ENCODE measurements at regions not wholly inside any gene's neighbourhood (a gene's known extent, or its start where the extent isn't known, plus 50 kb on each side); places are given as distances from the start of the nearest gene placed in this dataset.

GRCh38 chr4:120290553-120290952, 223.9 kb upstream of the MAD2L1 start:
- H3K4me3 ChIP-seq (ENCODE audit: low read depth, low read length) = no peak overlapping the region
- TF ChIP-seq MYC (IDR thresholded peaks at IDR 0.05; ENCODE audit: low read depth, low read length) = no peak
- no peak for DNase-seq (ENCODE audit: low read depth)

- no peak for DNase-seq (ENCODE audit: low read depth)
- TF ChIP-seq CTCF (IDR thresholded peaks at IDR 0.05; ENCODE audit: low read depth, low read length) (no peak), POLR2A (IDR thresholded peaks at IDR 0.05; ENCODE audit: extremely low read depth, insufficient read length) (no peak), MYC (IDR thresholded peaks at IDR 0.05; ENCODE audit: low read depth, low read length) (no peak), MAX (IDR thresholded peaks at IDR 0.05; ENCODE audit: low read depth, low read length) (no peak)
- no peak overlapping the region for H3K4me3 ChIP-seq (ENCODE audit: low read depth, low read length)
These were observed 220.2 kb upstream of the MAD2L1 start for GRCh38 chr4:120286813-120287212.

DNA sequence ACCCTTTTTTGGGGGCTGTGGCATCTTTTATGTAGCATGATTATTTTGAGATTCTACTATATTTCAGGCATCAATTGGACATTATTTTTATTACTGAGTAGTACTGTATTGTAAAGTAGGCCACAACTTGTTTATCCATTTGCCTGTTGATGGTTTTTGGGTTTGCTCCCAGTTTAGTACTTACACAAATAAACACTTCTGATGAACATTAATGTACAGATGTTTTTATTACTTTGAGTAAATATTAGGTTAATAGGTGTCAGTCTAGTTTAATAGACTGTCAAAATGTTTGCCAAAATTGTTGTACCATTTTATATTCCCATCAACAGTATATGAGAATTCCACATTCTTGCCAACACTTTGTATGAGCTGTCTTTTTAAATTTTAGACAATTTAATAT, 214.9 kb upstream of the MAD2L1 start:
- DNase-seq (ENCODE audit: low read depth) = no peak
- H3K4me3 ChIP-seq (ENCODE audit: low read depth, low read length) = no peak overlapping the region
- TF ChIP-seq MAX (IDR thresholded peaks at IDR 0.05; ENCODE audit: low read depth, low read length) = no peak
- no peak for TF ChIP-seq MYC (IDR thresholded peaks at IDR 0.05; ENCODE audit: low read depth, low read length)
- no peak for TF ChIP-seq POLR2A (IDR thresholded peaks at IDR 0.05; ENCODE audit: extremely low read depth, insufficient read length)
- TF ChIP-seq CTCF (IDR thresholded peaks at IDR 0.05; ENCODE audit: low read depth, low read length) = no peak

GRCh38 chr4:120277391-120277790, 210.7 kb upstream of the MAD2L1 start:
- DNase-seq (ENCODE audit: low read depth) = no peak
- TF ChIP-seq MAX (IDR thresholded peaks at IDR 0.05; ENCODE audit: low read depth, low read length) (no peak), CTCF (IDR thresholded peaks at IDR 0.05; ENCODE audit: low read depth, low read length) (no peak), MYC (IDR thresholded peaks at IDR 0.05; ENCODE audit: low read depth, low read length) (no peak), POLR2A (IDR thresholded peaks at IDR 0.05; ENCODE audit: extremely low read depth, insufficient read length) (no peak)

DNA sequence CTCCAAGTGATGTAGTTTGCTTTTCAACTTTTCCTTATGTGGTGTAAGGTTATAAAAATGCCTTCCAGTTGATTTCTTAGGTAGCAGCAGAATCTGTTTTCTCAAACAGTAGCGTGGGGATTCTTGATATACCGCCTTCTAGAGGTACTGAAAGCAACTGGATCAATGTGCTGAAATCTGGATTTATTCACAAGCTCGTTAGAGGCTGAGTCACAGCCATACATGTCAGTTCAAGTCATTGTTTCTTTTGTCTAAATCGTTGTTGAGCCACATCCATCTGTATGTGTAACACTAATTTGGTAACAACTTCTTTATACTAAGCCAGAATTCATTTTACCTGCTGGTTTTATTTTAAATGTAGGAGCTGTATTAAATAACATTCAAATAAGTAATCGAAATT, 200.0 kb upstream of the MAD2L1 start:
- no peak overlapping the region for H3K4me3 ChIP-seq (ENCODE audit: low read depth, low read length)
- no peak for TF ChIP-seq MAX (IDR thresholded peaks at IDR 0.05; ENCODE audit: low read depth, low read length)
- no peak for TF ChIP-seq POLR2A (IDR thresholded peaks at IDR 0.05; ENCODE audit: extremely low read depth, insufficient read length)
- TF ChIP-seq CTCF (IDR thresholded peaks at IDR 0.05; ENCODE audit: low read depth, low read length) = no peak
- TF ChIP-seq MYC (IDR thresholded peaks at IDR 0.05; ENCODE audit: low read depth, low read length) = no peak

More at GRCh38 chr4:120277391-120277790, 210.7 kb upstream of the MAD2L1 start:
- no peak overlapping the region for H3K4me3 ChIP-seq (ENCODE audit: low read depth, low read length)

DNA sequence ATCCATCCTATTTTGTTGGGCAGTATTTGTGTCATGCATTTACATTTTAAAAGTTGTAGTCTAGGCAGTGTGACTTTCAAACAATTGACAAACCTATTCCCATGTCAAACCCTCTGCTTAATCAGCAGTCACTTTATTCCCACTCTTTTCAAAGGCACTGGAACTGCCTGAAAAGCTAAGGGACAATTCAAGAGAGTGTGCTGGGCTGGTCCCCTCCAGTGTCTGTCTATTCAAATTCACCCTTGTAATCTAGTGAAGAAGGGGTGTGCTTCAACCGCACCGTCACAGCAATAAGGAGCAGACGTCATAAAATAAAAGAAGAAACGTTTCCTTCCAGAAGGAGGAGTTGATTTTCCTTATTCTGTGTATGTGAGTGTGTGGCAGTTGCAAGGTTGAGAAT, 197.0 kb upstream of the MAD2L1 start:
- no peak for TF ChIP-seq POLR2A (IDR thresholded peaks at IDR 0.05; ENCODE audit: extremely low read depth, insufficient read length)
- TF ChIP-seq MYC (IDR thresholded peaks at IDR 0.05; ENCODE audit: low read depth, low read length) = no peak
- no peak for TF ChIP-seq MAX (IDR thresholded peaks at IDR 0.05; ENCODE audit: low read depth, low read length)
- TF ChIP-seq CTCF (IDR thresholded peaks at IDR 0.05; ENCODE audit: low read depth, low read length) = no peak
- no peak for DNase-seq (ENCODE audit: low read depth)

More for the DNA sequence above, 200.0 kb upstream of the MAD2L1 start:
- no peak for DNase-seq (ENCODE audit: low read depth)

More for the DNA sequence above, 197.0 kb upstream of the MAD2L1 start:
- no peak overlapping the region for H3K4me3 ChIP-seq (ENCODE audit: low read depth, low read length)
